Upper lobe of right lung (tissue), 1 donor: ENCODE measurements at regions not wholly inside any gene's neighbourhood (a gene's known extent, or its start where the extent isn't known, plus 50 kb on each side); places are given as distances from the start of the nearest gene placed in this dataset.

Experiments
- ATAC-seq: fragments of 200-7000 bp; cut with Tn5 transposase; one replicate; pipeline ENCODE4 v1.9.1; 2020; ENCODE audit warnings: mild to moderate bottlenecking, moderate library complexity
- DNase-seq: peaks from one replicate; pipeline ENCODE4 v3.0.0-alpha.2; 2020
- H3K27ac ChIP-seq: fragments of 200-600 bp; one replicate; pipeline ENCODE4 v1.8.0; 2022
- H3K27me3 ChIP-seq: fragments of 200-600 bp; one replicate; pipeline ENCODE4 v1.8.0; 2022; ENCODE audit warnings: mild to moderate bottlenecking
- H3K36me3 ChIP-seq: fragments of 200-600 bp; one replicate; pipeline ENCODE4 v1.8.0; 2022
- H3K4me1 ChIP-seq: fragments of 200-600 bp; one replicate; pipeline ENCODE4 v1.8.0; 2022
- H3K4me3 ChIP-seq: fragments of 200-600 bp; one replicate; pipeline ENCODE4 v1.8.0; 2022; ENCODE audit warnings: mild to moderate bottlenecking
- H3K9me3 ChIP-seq: fragments of 200-600 bp; one replicate; pipeline ENCODE4 v1.8.0; 2022
- CTCF ChIP-seq: fragments of 200-600 bp; IDR thresholded peaks from one replicate; pipeline ENCODE4 v1.8.0; 2022; ENCODE audit warnings: antibody characterized with exemption
- intact Hi-C: fragments of 100-400 bp; cut with DNase I; formaldehyde crosslinking; loops from one replicate; pipeline ENCODE4 v1.11.0; 2022
- donor health status: DM: no; HTN: yes; CAD: no; lungs with severe emphysema.

GRCh38 chr5:145236983-145237382 lies 598.2 kb downstream of the PRELID2 start:
- no peak for TF ChIP-seq CTCF
- intact Hi-C loops = no loop called here
- Histone ChIP-seq H3K4me1 (no peaks in the 10 kb centered on the region), H3K9me3 (no peaks in the 10 kb centered on the region), H3K4me3 (no peak overlapping the region), H3K36me3 (no peaks in the 10 kb centered on the region), H3K27me3 (no peaks in the 10 kb centered on the region), H3K27ac (no peak overlapping the region)
- no peak for DNase-seq
- no peak for ATAC-seq

- Histone ChIP-seq H3K4me3 (no peak overlapping the region), H3K36me3 (no peaks in the 10 kb centered on the region), H3K27ac (no peak overlapping the region), H3K9me3 (no peaks in the 10 kb centered on the region), H3K4me1 (no peaks in the 10 kb centered on the region), H3K27me3 (no peaks in the 10 kb centered on the region)
- intact Hi-C loops = no loop called here
- no peak for TF ChIP-seq CTCF
- no peak for DNase-seq
- no peak for ATAC-seq
Measured at GRCh38 chr5:145236127-145236526, 599.0 kb downstream of the PRELID2 start.

- no peaks in the 10 kb centered on the region for H3K36me3 ChIP-seq
- H3K9me3 ChIP-seq = no peaks in the 10 kb centered on the region
- no peak for ATAC-seq
- no peak for TF ChIP-seq CTCF
- intact Hi-C loops = no loop called here
- H3K4me3 ChIP-seq = no peak overlapping the region
- no peak overlapping the region for H3K27ac ChIP-seq
- no peaks in the 10 kb centered on the region for H3K4me1 ChIP-seq
- no peaks in the 10 kb centered on the region for H3K27me3 ChIP-seq
- DNase-seq = no peak
Measured at GRCh38 chr5:145233461-145233860, 601.7 kb downstream of the PRELID2 start.

GRCh38 chr5:145230781-145231180 lies 604.4 kb downstream of the PRELID2 start:
- Histone ChIP-seq H3K27ac (no peak overlapping the region), H3K27me3 (no peaks in the 10 kb centered on the region), H3K9me3 (no peaks in the 10 kb centered on the region), H3K4me3 (no peak overlapping the region), H3K36me3 (no peaks in the 10 kb centered on the region), H3K4me1 (no peaks in the 10 kb centered on the region)
- no peak for ATAC-seq
- DNase-seq = no peak
- no peak for TF ChIP-seq CTCF
- intact Hi-C loops = no loop called here

- no peaks in the 10 kb centered on the region for H3K9me3 ChIP-seq
- no peaks in the 10 kb centered on the region for H3K4me1 ChIP-seq
- TF ChIP-seq CTCF = no peak
- ATAC-seq = no peak
- no peak overlapping the region for H3K4me3 ChIP-seq
- H3K36me3 ChIP-seq = no peaks in the 10 kb centered on the region
- intact Hi-C loops = no loop called here
- DNase-seq = no peak
- H3K27ac ChIP-seq = no peak overlapping the region
- no peaks in the 10 kb centered on the region for H3K27me3 ChIP-seq
Measured at GRCh38 chr5:145228564-145228963, 606.6 kb downstream of the PRELID2 start.

GRCh38 chr5:145227881-145228280 lies 607.3 kb downstream of the PRELID2 start:
- Histone ChIP-seq H3K4me3 (no peak overlapping the region), H3K27ac (no peak overlapping the region), H3K9me3 (no peaks in the 10 kb centered on the region), H3K27me3 (no peaks in the 10 kb centered on the region), H3K36me3 (no peaks in the 10 kb centered on the region), H3K4me1 (no peaks in the 10 kb centered on the region)
- intact Hi-C loops = no loop called here
- DNase-seq (no peak), ATAC-seq (no peak)
- TF ChIP-seq CTCF = no peak
